Ecto neural progenitor cell (in vitro differentiated cells): ENCODE measurements at regions not wholly inside any gene's neighbourhood (a gene's known extent, or its start where the extent isn't known, plus 50 kb on each side); places are given as distances from the start of the nearest gene placed in this dataset.
"Not testable (repeated sequence)": the region's sequence is repeated elsewhere in the genome, so short reads cannot be mapped to it uniquely, and the experiment has no call there.

Experiments used
- DNase-seq: peaks from one replicate; pipeline ENCODE4 v3.0.0-alpha.2; 2018; ENCODE audit warnings: low spot score

- no peak for DNase-seq
Measured at GRCh38 chr6:163872335-163872734, 457.8 kb downstream of the QKI start.

- DNase-seq: no peak
Measured at GRCh38 chr6:163871616-163872015, 457.1 kb downstream of the QKI start.

DNA sequence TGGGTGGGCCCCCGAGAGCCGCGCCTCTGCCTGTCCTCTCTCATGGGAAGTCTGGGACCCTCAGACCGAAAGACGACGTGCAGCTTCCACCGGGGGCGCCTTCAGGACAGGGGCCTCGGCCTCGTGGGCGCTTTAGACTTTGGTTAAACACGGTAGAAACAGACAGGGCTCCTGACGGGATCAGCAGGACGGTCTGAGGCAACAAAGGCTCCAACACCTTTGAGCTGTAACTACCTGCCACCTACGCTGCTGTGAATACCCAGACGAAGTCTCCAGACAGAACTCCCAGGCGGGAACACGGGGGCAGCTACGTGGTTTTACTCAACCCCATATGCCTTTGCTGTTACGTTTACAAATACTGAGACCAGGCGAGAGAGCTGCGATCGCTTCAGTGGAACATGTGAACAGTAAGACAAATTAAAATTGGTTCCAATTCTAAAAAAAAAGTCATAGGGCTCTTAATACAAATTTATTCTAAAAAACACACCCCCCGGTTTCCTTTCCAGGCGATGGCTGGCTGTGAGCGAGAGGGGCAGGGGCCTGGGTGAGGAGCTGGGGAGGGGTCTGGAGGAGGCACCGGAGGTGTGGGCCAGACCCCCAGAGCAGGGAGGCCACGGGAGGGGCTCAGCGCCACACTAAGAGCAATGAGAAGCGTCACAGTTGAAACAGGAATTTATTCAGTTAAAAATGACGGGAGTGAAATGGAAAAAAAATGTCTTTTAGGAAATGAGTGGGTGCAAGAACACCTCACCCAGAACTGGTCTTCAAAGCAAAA is 453.2 kb downstream of the QKI start:
- no peak for DNase-seq

DNA sequence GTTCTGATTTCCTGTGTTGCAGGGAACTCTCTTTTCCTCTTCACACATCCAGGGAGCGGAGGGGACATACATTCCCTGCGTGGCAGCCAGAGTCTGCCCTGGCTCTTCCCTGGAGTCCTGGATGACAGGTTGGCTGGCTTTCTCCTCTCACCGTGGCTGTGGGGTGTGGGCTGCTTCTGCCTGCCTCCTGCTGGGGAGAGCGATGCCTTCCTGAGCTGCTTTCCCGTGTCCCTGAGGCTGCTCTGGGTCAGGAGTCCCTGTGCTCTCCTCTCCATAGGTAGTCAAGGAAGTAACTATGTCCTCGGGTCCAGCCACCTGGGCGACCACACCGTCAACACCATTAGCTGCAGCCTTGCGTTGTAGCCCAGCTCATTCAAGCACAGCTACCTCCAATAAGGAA is 451.7 kb downstream of the QKI start:
- DNase-seq: no peak

DNA sequence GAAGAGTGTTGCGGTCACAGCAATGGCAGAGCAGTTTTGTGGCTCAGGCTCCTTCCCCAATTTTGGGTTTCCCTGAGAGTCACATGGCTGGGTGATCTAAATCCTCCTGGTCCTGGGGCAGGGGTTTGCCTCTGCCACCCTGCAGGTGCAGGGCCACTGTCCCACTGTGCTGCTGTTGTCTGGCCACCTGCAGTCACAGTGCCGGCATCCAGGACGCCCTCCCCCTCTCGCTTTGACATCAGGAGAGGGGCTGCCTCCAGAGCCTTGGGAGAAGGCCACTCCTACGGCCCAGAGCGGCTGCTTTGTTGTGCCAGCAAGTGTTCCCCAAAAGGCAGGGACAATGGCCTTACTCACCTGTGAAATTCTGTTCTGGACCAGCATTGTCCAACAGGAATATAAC is 449.0 kb downstream of the QKI start:
- DNase-seq: no peak

DNA sequence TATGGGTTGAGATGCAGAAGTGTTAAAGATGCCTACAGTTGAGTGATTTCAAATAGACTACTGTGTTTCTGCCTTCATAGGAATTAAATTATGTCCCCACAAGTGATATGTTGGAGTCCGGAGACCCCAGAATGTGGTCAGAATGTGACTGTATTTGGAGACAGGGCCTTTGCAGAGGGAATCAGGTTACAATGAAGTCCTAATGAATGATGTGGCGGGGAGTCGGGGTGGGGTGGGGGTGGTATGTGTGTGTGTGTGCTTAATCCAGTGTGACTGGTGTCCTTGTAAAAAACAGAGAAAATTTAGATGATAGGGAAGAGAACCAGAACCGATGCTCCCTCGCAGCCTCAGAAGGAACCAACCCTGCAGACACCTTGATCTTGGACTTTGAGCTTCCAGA is 448.2 kb downstream of the QKI start:
- DNase-seq: no peak

- no peak for DNase-seq
Measured at GRCh38 chr6:163861627-163862026, 447.1 kb downstream of the QKI start.

- DNase-seq: no peak
Measured at GRCh38 chr6:163860287-163861081, 446.0 kb downstream of the QKI start.

- DNase-seq: not testable (repeated sequence)
Measured at GRCh38 chr6:163858870-163859269, 444.4 kb downstream of the QKI start.

GRCh38 chr6:163857421-163857820 is 442.9 kb downstream of the QKI start:
- no peak for DNase-seq

DNA sequence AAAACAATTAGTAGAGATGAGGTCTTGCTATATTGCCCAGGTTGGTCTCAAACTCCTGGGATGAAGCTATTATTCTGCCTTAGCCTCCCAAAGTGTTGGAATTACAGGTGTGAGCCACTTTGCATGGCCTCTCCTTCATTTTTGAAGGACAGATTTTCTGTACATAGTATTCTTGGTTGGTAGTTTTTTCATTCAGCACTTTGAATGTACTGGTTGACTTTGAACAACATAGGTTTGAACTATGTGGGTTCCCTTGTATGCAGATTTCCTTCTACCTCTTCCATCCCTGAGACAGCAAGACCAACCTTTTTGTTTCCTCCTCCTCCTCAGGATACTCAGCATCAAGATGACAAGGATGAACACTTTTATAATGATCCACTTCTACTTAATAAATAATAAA is 436.4 kb downstream of the QKI start:
- DNase-seq: no peak

DNA sequence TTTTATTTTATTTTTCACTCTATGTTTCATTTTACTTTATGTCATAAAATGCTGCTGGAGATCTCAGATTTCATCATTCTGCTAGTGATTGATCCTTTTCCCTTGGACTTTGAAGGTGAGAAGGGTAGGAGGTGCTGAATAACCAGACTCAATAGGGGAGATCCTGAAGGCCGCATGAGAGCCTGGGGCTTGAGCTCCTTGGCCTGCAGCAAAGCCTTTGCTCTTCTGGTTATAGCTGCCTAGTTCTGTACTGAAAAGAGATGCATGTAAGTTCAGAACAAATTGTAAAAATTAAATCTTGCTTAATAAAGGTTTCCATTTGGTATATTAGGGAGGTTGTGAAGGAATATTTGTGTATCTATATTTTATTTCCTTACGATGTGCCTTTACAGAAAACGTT is 430.2 kb downstream of the QKI start:
- DNase-seq: no peak

GRCh38 chr6:163844357-163844756 is 429.8 kb downstream of the QKI start:
- DNase-seq: no peak

DNA sequence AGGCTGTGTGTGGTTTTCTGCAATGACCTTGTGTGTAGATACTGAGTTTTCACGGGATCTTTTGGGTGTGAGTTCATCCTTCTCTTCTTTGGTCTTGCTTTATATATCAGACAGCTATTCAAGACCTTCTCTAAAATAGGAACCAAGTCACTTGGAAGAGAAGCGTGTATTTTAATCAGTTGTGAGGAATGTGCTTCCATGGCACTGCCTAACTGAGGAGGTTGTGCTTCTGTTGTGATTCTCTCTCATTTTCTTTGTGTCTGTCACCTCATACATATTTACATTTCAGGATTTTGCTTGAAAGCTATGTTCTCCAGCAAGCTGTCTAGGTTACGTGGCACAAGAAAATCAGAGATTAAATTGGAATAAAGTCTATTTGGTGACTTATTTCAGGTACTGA is 428.7 kb downstream of the QKI start:
- DNase-seq: no peak

- DNase-seq: no peak
Measured at GRCh38 chr6:163842467-163842866, 427.9 kb downstream of the QKI start.

DNA sequence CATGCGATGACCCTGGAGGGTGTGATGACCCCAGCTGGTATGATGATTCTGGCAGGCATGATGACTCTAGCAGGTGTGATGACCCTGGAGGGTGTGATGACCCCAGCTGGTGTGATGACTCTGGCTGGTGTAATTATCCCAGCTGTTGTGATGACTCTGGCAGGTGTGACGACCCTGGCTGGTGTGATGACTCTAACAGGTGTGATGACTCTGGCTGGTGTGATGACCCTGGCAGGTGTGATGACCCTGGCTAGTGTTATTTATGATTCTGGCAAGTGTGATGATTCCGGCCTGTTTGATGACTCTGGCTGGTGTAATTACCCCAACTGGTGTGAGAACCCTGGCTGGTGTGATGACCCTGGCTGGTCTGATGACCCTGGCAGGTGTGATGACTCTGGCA is 427.2 kb downstream of the QKI start:
- DNase-seq: no peak

DNA sequence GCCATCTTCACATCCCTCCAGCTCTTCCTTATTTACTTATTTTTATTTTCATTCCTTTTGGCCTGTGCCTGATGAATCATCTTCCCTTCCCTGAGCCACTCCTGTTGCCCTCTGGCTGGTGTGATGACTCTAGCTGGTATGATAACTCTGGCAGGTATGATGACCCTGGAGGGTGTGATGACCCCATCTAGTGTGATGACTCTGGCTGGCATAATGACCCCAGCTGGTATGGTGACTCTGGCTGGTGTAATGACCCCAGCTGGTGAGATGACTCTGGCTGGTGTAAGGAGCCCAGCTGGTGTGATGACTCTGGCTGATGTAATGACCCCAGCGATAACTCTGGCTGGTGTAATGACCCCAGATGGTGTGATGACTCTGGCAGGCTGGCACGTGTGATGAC is 426.8 kb downstream of the QKI start:
- no peak for DNase-seq

DNA sequence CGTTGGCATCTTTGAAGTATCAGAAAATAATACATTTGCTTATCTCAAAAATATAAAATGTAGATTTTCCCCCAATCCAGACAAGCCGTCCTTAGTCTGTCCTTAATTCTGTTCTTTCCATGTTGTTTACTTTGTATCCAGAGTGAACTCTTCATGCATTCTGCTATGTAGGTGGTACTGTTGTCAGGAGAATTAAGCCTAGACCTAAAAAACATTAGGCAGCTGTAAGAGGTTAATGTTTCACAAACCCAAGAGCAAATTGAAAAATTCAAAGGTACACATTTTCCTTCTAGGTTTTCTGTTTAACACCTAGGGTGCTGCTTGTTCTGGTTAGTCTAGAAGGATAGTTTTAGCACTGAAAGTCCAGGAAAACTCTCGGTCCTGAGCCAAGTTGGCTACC is 426.4 kb downstream of the QKI start:
- DNase-seq: no peak

GRCh38 chr6:163839296-163839695 is 424.8 kb downstream of the QKI start:
- DNase-seq: no peak

DNA sequence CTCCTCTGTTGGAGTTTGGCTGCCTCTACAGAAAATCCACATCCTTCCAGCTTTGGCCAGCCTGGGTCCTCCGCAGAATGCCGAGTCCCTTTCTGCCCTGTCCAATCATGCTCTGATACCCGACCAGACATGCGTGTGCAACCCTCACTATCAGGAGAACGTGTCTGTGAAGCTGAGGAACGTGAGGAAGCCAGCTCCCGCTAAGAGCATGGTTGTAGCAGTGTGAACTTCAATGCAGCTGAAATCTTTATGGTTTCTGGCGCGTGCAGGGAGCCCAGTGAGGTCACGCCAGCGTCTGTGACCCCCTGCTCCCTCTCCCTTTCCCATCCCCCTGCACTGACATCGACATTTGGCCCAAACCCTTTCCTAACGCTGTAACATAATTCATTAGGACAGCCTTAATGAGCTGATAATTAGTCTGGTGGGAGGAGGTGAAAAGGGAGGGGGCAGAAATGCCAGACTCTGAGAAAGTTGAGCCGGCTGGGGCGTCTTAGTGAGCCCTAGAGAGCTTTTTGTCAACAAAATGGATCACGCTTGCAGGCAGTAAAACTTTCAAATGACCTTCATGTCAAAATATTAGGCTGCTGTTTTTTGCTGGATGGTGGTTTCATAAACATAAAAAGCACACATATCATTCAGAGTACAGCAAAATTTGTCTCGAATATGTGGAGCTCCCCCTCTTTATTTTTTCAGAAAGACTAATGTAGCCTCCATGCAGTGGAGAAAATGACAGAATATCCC is 423.3 kb downstream of the QKI start:
- no peak for DNase-seq

DNA sequence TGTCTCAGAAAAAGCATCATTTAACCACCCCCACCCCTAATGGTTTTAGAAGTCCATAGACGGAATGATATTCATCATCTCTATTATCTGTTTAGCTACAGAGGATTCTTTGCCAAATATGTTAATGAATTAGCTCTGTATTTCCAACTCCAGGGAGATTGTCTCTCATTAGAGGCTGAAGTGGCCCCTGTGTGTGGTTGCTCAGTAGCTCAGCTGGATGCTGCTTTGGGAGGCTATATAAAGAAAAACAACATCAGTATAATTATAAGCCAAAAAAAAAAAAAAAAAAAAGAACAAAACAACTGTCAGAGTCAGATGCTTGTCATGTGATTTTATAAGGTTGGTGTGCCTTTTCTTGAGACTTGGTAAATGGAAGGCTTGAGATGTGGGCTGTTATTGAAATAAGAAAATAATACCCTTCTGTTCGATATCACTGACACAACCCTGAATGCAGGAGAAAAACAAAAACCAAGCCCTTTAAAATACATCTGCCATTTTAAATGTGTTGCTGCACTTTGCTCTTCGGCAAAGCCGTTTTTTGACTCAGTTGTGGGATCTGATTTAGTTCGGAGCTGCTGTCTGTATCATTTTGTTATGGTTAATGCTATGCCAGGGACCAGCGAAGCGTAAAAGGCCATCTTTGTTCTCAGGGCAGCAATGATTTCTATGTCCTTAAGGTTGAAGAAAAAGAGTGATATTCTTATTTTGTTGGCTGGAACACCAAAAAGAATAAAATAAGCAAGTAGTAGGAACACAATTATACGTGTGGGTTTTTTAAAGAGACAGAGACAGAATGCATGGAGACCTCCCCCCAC is 422.6 kb downstream of the QKI start:
- no peak for DNase-seq
